ENCODE measurements at regions not wholly inside any gene's neighbourhood (a gene's known extent, or its start where the extent isn't known, plus 50 kb on each side); places are given as distances from the start of the nearest gene placed in this dataset.
"Not testable (repeated sequence)": the region's sequence is repeated elsewhere in the genome, so short reads cannot be mapped to it uniquely, and the experiment has no call there.

DNA sequence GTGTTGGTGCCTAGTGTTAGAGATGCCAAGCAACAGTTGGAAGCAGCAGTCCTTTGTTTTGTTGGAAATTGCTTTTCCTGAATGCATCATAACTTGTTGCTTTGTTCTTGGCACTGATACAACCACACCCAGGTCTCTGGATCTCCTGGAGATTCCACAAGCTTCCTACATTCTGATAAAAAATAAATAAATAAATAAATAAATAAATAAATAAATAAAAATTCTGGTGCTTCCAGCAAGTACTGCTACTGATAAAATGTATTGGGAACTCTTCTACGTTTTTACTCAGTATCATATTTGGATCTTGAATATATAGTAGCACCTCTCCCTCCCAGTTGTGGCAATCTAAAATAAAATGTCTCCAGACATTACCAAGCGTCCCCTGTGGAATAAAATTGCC, 62.7 kb upstream of the GRID2 start:
- intact Hi-C loops (cut with micrococcal nuclease) = no loop called here
- ChIA-PET POLR2A (no interaction called here), CTCF (no interaction called here)
- TF ChIP-seq, protein P1, sequence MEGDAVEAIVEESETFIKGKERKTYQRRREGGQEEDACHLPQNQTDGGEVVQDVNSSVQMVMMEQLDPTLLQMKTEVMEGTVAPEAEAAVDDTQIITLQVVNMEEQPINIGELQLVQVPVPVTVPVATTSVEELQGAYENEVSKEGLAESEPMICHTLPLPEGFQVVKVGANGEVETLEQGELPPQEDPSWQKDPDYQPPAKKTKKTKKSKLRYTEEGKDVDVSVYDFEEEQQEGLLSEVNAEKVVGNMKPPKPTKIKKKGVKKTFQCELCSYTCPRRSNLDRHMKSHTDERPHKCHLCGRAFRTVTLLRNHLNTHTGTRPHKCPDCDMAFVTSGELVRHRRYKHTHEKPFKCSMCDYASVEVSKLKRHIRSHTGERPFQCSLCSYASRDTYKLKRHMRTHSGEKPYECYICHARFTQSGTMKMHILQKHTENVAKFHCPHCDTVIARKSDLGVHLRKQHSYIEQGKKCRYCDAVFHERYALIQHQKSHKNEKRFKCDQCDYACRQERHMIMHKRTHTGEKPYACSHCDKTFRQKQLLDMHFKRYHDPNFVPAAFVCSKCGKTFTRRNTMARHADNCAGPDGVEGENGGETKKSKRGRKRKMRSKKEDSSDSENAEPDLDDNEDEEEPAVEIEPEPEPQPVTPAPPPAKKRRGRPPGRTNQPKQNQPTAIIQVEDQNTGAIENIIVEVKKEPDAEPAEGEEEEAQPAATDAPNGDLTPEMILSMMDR (IDR thresholded peaks at IDR 0.05) = no peak
- no peak for ATAC-seq
- H3K4me3 Mint-ChIP-seq = no peak overlapping the region
- H3K27ac Mint-ChIP-seq = no peak overlapping the region
- no peaks in the 10 kb centered on the region for H3K27me3 Mint-ChIP-seq
- no peaks in the 10 kb centered on the region for H3K4me1 Mint-ChIP-seq (ENCODE audit: low read depth)
- H3K36me3 Mint-ChIP-seq (ENCODE audit: low read depth) = no peaks in the 10 kb centered on the region
- no peak for DNase-seq
- H3K9me3 Mint-ChIP-seq = no peaks in the 10 kb centered on the region

DNA sequence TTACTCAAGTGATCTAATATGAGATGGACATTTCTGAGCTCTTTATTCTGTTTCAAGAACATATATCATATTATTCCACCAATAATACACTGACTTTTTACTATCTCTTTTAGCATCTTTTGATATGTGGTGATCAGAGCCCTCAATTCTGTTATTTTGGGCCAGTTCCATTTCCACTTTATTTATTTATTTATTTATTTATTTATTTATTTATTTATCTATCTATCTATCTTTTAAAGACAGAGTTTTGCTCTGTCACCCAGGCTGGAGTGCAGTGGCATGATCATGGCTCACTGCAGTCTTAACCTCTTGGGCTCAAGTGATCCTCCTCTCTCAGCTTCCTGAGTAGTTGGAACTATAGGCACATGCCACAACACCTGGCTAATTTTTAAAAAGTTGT, 57.4 kb upstream of the GRID2 start:
- POLR2A ChIA-PET = no interaction called here
- H3K9me3 Mint-ChIP-seq = no peaks in the 10 kb centered on the region

DNA sequence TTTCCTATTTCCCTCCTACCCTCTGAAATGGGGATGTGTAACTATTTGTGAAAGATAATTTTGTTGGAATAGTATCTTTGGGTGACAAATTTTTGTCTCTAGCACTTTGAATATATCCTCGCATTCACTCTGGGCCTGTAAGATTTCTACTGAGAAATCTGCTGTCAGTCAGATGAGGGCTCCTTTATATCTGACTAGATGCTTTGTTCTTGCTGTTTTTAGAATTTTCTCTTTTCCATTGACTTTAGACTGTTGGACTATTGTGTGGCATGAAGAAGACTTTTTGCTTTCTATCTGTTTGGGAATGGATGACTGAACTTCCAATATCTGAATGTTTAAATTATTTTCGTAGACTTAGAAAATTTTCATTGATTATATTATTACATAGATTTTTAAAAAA, 54.2 kb upstream of the GRID2 start:
- no peak for ATAC-seq
- ChIA-PET POLR2A (no interaction called here), CTCF (no interaction called here)
- DNase-seq = no peak
- TF ChIP-seq, protein P1 (IDR thresholded peaks at IDR 0.05) = no peak
- Mint-ChIP-seq H3K4me3 (no peak overlapping the region), H3K36me3 (ENCODE audit: low read depth) (no peaks in the 10 kb centered on the region), H3K4me1 (ENCODE audit: low read depth) (no peaks in the 10 kb centered on the region), H3K27ac (no peak overlapping the region), H3K27me3 (no peaks in the 10 kb centered on the region), H3K9me3 (no peaks in the 10 kb centered on the region)
- intact Hi-C loops (cut with micrococcal nuclease) = no loop called here

More for the DNA sequence above, 57.4 kb upstream of the GRID2 start:
- H3K4me1 Mint-ChIP-seq (ENCODE audit: low read depth) = no peaks in the 10 kb centered on the region
- intact Hi-C loops (cut with micrococcal nuclease) = no loop called here
- TF ChIP-seq, protein P1 (IDR thresholded peaks at IDR 0.05) = no peak
- no peaks in the 10 kb centered on the region for H3K27me3 Mint-ChIP-seq
- CTCF ChIA-PET = no interaction called here
- no peak for DNase-seq
- no peak overlapping the region for H3K4me3 Mint-ChIP-seq
- no peak for ATAC-seq
- H3K36me3 Mint-ChIP-seq (ENCODE audit: low read depth) = no peaks in the 10 kb centered on the region
- no peak overlapping the region for H3K27ac Mint-ChIP-seq

DNA sequence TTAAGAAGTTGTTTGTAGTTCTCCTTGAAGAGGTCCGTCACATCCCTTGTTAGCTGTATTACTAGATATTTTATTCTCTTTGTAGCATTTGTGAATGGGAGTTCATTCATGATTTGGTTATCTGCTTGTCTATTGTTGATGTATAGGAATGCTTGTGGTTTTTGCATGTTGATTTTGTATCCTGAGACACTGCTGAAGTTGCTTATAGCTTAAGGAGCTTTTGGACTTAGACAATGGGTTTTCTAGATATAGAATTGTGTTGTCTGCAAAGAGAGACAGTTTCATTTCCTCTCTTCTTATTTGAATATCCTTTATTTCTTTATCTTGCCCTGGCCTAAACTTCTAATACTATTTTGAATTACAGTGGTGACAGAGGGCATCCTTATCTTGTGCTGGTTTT, 52.1 kb upstream of the GRID2 start:
- TF ChIP-seq, protein P1 (IDR thresholded peaks at IDR 0.05) = no peak
- Mint-ChIP-seq H3K4me3 (no peak overlapping the region), H3K27me3 (no peaks in the 10 kb centered on the region), H3K27ac (no peak overlapping the region), H3K9me3 (peaks cover 3% of the 10 kb centered on the region), H3K36me3 (ENCODE audit: low read depth) (no peaks in the 10 kb centered on the region), H3K4me1 (ENCODE audit: low read depth) (no peaks in the 10 kb centered on the region)
- ATAC-seq = no peak
- ChIA-PET POLR2A (no interaction called here), CTCF (interaction anchor here (1.0 kb wide), 1 partner anchor 10 kb away, joined by 3 read pairs; no protein-coding TSS in a partner anchor)
- intact Hi-C loops (cut with micrococcal nuclease) = no loop called here
- no peak for DNase-seq

DNA sequence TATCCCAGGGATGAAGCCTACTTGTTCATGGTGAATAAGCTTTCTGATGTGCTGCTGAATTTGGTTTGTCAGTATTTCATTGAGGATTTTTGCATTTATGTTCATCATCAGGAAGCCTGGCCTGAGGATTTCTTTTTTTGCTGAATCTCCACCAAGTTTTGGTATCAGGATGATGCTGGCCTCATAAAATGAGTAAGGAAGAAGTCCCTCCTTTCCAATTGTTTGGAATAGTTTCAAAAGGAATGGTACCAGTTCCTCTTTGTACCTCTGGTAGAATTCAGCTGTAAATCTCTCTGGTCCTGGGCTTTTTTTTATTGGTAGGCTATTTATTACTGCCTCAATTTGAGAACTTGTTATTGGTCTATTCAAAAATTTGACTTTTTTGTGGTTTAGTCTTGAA, 51.4 kb upstream of the GRID2 start:
- POLR2A ChIA-PET; intact Hi-C loops (cut with micrococcal nuclease); H3K9me3 Mint-ChIP-seq; CTCF ChIA-PET; DNase-seq; H3K4me1 Mint-ChIP-seq (ENCODE audit: low read depth); H3K27me3 Mint-ChIP-seq; H3K27ac Mint-ChIP-seq; H3K4me3 Mint-ChIP-seq; H3K36me3 Mint-ChIP-seq (ENCODE audit: low read depth); ATAC-seq: not testable (repeated sequence)

DNA sequence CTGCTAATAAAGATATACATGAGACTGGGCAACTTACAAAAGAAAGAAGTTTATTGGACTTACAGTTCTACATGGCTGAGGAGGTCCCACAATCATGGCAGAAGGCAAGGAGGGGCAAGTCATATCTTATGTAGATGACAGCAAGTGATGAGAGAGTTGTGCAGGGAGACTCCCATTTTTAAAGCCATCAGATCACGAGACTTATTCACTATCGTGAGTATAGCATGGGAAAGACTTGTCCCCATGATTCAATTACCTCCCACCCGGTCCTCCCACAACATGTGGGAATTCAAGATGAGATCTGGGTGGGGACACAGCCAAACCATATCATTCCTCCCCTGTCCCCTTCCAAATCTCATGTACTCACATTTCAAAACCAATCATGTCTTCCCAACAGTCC, 50.9 kb upstream of the GRID2 start:
- ChIA-PET POLR2A (no interaction called here), CTCF (no interaction called here)
- no peak for DNase-seq
- Mint-ChIP-seq H3K36me3 (ENCODE audit: low read depth) (no peaks in the 10 kb centered on the region), H3K4me3 (no peak overlapping the region), H3K27me3 (no peaks in the 10 kb centered on the region), H3K4me1 (ENCODE audit: low read depth) (no peaks in the 10 kb centered on the region), H3K9me3 (peaks cover 5% of the 10 kb centered on the region), H3K27ac (no peak overlapping the region)
- intact Hi-C loops (cut with micrococcal nuclease) = no loop called here
- TF ChIP-seq, protein P1 (IDR thresholded peaks at IDR 0.05) = no peak
- ATAC-seq = no peak
